ENCODE measurements at regions not wholly inside any gene's neighbourhood (a gene's known extent, or its start where the extent isn't known, plus 50 kb on each side); places are given as distances from the start of the nearest gene placed in this dataset.

DNA sequence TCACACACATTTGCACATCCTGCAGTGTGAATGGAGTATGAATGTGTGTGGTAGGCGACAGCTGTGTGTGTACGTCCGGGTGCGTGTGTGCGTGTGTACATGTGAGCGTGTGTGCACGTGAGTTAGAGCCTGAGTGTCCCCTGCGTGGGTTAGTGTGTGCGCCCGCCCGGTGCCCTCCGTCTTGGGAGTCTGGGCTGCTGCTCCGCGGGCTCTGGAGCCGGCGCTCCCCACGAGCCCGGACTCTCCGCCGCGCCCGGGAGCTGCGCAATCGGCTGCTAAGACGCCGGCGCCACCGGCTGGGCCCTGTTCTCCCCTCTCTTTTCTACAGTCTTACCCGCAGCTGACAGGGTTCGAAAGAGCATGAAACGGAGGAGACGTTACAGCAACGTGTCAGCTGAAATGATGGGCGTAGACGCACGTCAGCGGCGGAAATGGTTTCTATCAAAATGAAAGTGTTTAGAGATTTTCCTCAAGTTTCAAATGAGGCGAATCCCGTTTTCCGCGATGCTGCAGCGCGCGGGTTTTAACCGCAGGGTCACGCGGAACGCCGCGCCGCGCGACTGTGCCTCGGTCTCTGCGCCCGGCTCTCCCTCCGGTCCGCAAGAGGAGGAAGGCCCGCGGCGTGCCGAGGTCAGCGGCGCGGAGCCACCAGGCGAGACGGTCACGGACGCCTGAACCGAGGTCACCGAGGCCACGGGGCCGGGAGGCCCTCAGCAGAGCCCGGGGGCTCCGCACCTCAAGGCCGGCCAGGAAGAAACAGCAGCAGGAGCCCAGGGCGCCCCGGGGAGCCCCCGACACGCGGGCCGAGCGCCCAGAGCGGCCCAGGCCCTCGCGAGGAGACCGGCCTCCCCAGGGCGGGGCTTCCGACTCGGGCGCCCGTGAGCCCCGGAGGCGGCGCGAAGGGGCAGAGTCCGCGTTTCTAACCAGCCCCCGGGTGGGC lies 95.3 kb upstream of the BHLHE23 start:
- peaks cover 0 to 22% (median 0%) of the 10 kb centered on the region in 4 experiments for H3K27me3 ChIP-seq (replicated peaks in 1 of 4; ENCODE audit: control extremely low read depth in 1 of 4, control insufficient read depth in 3 of 4, insufficient read depth in 4 of 4, low read length in 3 of 4)
- no peaks in the 10 kb centered on the region for H3K79me2 ChIP-seq (ENCODE audit: control insufficient read depth, insufficient read depth, low read length)
- ChIA-PET POLR2A (no interaction called here), CTCF (no interaction called here)
- H3K36me3 ChIP-seq (replicated peaks in 1 of 2; ENCODE audit: control extremely low read depth in 1 of 2, control insufficient read depth in 1 of 2, extremely low read depth in 1 of 2, insufficient read depth in 2 of 2, low read length in 1 of 2) = no peaks in the 10 kb centered on the region
- H3K9ac ChIP-seq (ENCODE audit: low read length) = peak overlapping the region; percentile 82
- peaks cover 3 to 4% of the 10 kb centered on the region in 2 donors for H3K4me1 ChIP-seq (ENCODE audit: control insufficient read depth in 2 of 2, insufficient read depth in 2 of 2, low read length in 2 of 2)
- peak overlapping the region; percentile 86 for H2AFZ ChIP-seq (ENCODE audit: insufficient read depth, low read depth, low read length, poor library complexity, severe bottlenecking)
- DNase-seq (peak; percentile 72), ATAC-seq (ENCODE audit: low read depth) (peak; percentile 71)
- Mint-ChIP-seq H3K9me3 (ENCODE audit: insufficient read depth) (no peaks in the 10 kb centered on the region), H3K27me3 (no peaks in the 10 kb centered on the region), H3K4me3 (peak overlapping the region; percentile 91), H3K4me1 (peaks cover 7% of the 10 kb centered on the region), H3K27ac (peak overlapping the region; percentile 75)
- no peak for TF ChIP-seq EZH2 (IDR thresholded peaks at IDR 0.05; ENCODE audit: borderline replicate concordance, insufficient read depth, low read depth, low read length, poor library complexity, severe bottlenecking)
- TF ChIP-seq, protein P1, sequence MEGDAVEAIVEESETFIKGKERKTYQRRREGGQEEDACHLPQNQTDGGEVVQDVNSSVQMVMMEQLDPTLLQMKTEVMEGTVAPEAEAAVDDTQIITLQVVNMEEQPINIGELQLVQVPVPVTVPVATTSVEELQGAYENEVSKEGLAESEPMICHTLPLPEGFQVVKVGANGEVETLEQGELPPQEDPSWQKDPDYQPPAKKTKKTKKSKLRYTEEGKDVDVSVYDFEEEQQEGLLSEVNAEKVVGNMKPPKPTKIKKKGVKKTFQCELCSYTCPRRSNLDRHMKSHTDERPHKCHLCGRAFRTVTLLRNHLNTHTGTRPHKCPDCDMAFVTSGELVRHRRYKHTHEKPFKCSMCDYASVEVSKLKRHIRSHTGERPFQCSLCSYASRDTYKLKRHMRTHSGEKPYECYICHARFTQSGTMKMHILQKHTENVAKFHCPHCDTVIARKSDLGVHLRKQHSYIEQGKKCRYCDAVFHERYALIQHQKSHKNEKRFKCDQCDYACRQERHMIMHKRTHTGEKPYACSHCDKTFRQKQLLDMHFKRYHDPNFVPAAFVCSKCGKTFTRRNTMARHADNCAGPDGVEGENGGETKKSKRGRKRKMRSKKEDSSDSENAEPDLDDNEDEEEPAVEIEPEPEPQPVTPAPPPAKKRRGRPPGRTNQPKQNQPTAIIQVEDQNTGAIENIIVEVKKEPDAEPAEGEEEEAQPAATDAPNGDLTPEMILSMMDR (IDR thresholded peaks at IDR 0.05) = no peak
- peak overlapping the region; percentile 84 for H3K4me2 ChIP-seq (replicated peaks; ENCODE audit: low read depth, low read length, poor library complexity, severe bottlenecking)
- intact Hi-C loops (cut with micrococcal nuclease) = no loop called here
- H3K9me3 ChIP-seq (ENCODE audit: control extremely low read depth in 1 of 3, control insufficient read depth in 2 of 3, insufficient read depth in 1 of 3, low read length in 2 of 3) = peaks cover 0 to 32% (median 0%) of the 10 kb centered on the region in 3 donors
- peak overlapping the region; percentile 58 to 85 (median 71) for H3K4me3 ChIP-seq (ENCODE audit: control extremely low read depth in 1 of 5, extremely low read depth in 1 of 5, insufficient read depth in 1 of 5, low read depth in 2 of 5, low read length in 4 of 5)
- H3K27ac ChIP-seq (ENCODE audit: low read length in 2 of 2) = peak overlapping the region in 1 of 2 donors; percentile 74
- H4K20me1 ChIP-seq (ENCODE audit: control insufficient read depth, insufficient read depth, low read length, poor library complexity, severe bottlenecking) = no peaks in the 10 kb centered on the region
- under 1% methylated on average over 100 of the region's 100 CpGs for WGBS (ENCODE audit: insufficient coverage)

Data from B cell (primary cell).